Prostate gland (tissue), 2 donors: ENCODE measurements at regions not wholly inside any gene's neighbourhood (a gene's known extent, or its start where the extent isn't known, plus 50 kb on each side); places are given as distances from the start of the nearest gene placed in this dataset.

Experiments used
- CTCF ChIP-seq, 4 experiments: fragments of 200-600 bp in 2 of 4; fragments of 450-650 bp in 2 of 4; sonication (generic) in 2 of 4; IDR thresholded peaks; 1 replicate in 3 of 4; 2 replicates in 1 of 4; pipeline ENCODE4 v1.5.1; 2016 to 2019; ENCODE audit warnings: antibody characterized with exemption in 4 of 4, mild to moderate bottlenecking in 2 of 4, moderate library complexity in 2 of 4
- POLR2A ChIP-seq: fragments of 450-650 bp; IDR thresholded peaks from one replicate; pipeline ENCODE4 v1.6.1; 2016; ENCODE audit warnings: antibody characterized with exemption, mild to moderate bottlenecking
- POLR2AphosphoS5 ChIP-seq: sonication (generic); formaldehyde crosslinking; IDR thresholded peaks from one replicate; pipeline ENCODE4 v1.6.1; 2017; ENCODE audit warnings: antibody characterized with exemption

DNA sequence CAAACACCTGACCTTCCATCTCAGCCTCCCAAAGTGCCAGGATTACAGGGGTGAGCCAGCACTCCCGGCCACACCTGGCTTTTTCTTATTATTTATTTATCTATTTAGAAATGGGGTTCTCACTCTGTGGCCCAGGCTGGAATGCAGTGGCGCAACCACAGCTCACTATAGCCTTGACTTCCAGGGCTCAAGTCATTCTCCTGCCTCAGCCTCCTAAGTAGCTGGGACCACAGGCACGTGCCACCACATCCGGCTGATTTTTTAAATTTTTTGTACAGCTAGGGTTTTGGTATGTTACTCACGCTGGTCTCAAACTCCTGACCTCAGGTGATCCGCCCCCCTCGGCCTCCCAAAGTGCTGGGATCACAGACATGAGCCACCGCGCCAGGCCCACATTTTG, 56.9 kb upstream of the MYL10 start:
- TF ChIP-seq CTCF (IDR thresholded peaks at IDR 0.05): no peak
- TF ChIP-seq POLR2A: no peak
- TF ChIP-seq POLR2AphosphoS5: no peak
